HG03439 (cell line): ENCODE measurements at regions not wholly inside any gene's neighbourhood (a gene's known extent, or its start where the extent isn't known, plus 50 kb on each side); places are given as distances from the start of the nearest gene placed in this dataset.

Source experiments
- ATAC-seq: cut with Tn5 transposase; IDR thresholded peaks from one replicate; pipeline ENCODE4 v1.9.1; 2021; ENCODE audit warnings: mild to moderate bottlenecking, moderate library complexity; ENCODE audit not compliant: unreplicated experiment

- peak; percentile 82 for ATAC-seq
Observed at GRCh38 chr5:117999939-118000549, 988.3 kb downstream of the DTWD2 start.

- ATAC-seq: no peak
Observed at GRCh38 chr5:117982691-117983090, 1005.7 kb downstream of the DTWD2 start.

- no peak for ATAC-seq
Observed at GRCh38 chr5:117973785-117974184, 1014.6 kb downstream of the DTWD2 start.

- ATAC-seq: no peak
Observed at GRCh38 chr5:117955831-117956230, 1032.5 kb downstream of the DTWD2 start.

GRCh38 chr5:117954331-117954730 is 1034.0 kb downstream of the DTWD2 start:
- no peak for ATAC-seq

GRCh38 chr5:117953272-117953671 is 1035.1 kb downstream of the DTWD2 start:
- ATAC-seq: no peak

- peak; percentile 57 for ATAC-seq
Observed at GRCh38 chr5:117947836-117948235, 1040.5 kb downstream of the DTWD2 start.

- ATAC-seq: no peak
Observed at GRCh38 chr5:117947121-117947520, 1041.2 kb downstream of the DTWD2 start.

- no peak for ATAC-seq
Observed at GRCh38 chr5:117945258-117945657, 1043.1 kb downstream of the DTWD2 start.

- ATAC-seq: no peak
Observed at GRCh38 chr5:117943541-117943940, 1044.8 kb downstream of the DTWD2 start.

GRCh38 chr5:117942861-117943519 is 1045.4 kb downstream of the DTWD2 start:
- ATAC-seq: no peak

- ATAC-seq: no peak
Observed at GRCh38 chr5:117893211-117893610, 1095.1 kb downstream of the DTWD2 start.

- ATAC-seq: no peak
Observed at GRCh38 chr5:117892360-117892759, 1096.0 kb downstream of the DTWD2 start.

- ATAC-seq: no peak
Observed at GRCh38 chr5:117889596-117889995, 1098.8 kb downstream of the DTWD2 start.

- peak; percentile 75 for ATAC-seq
Observed at GRCh38 chr5:117888688-117889087, 1099.7 kb downstream of the DTWD2 start.

- ATAC-seq: no peak
Observed at GRCh38 chr5:117881426-117882230, 1106.7 kb downstream of the DTWD2 start.

- no peak for ATAC-seq
Observed at GRCh38 chr5:117880932-117881331, 1107.4 kb downstream of the DTWD2 start.

GRCh38 chr5:117877731-117878130 is 1110.6 kb downstream of the DTWD2 start:
- no peak for ATAC-seq

GRCh38 chr5:117872798-117873368 is 1115.5 kb downstream of the DTWD2 start:
- ATAC-seq: no peak

- no peak for ATAC-seq
Observed at GRCh38 chr5:117869596-117869995, 1118.8 kb downstream of the DTWD2 start.

- ATAC-seq: no peak
Observed at GRCh38 chr5:117863586-117864296, 1124.6 kb downstream of the DTWD2 start.
